ENCODE measurements at regions not wholly inside any gene's neighbourhood (a gene's known extent, or its start where the extent isn't known, plus 50 kb on each side); places are given as distances from the start of the nearest gene placed in this dataset.
"Not testable (repeated sequence)": the region's sequence is repeated elsewhere in the genome, so short reads cannot be mapped to it uniquely, and the experiment has no call there.

GRCh38 chr2:87649871-87650270 is 98.0 kb upstream of the PLGLB2 start:
- not testable (repeated sequence) for TF ChIP-seq POLR2AphosphoS5 (IDR thresholded peaks at IDR 0.05; ENCODE audit: insufficient read depth in 1 of 2, low read depth in 1 of 2); POLR2A (IDR thresholded peaks at IDR 0.05)
- TF ChIP-seq, protein P1, sequence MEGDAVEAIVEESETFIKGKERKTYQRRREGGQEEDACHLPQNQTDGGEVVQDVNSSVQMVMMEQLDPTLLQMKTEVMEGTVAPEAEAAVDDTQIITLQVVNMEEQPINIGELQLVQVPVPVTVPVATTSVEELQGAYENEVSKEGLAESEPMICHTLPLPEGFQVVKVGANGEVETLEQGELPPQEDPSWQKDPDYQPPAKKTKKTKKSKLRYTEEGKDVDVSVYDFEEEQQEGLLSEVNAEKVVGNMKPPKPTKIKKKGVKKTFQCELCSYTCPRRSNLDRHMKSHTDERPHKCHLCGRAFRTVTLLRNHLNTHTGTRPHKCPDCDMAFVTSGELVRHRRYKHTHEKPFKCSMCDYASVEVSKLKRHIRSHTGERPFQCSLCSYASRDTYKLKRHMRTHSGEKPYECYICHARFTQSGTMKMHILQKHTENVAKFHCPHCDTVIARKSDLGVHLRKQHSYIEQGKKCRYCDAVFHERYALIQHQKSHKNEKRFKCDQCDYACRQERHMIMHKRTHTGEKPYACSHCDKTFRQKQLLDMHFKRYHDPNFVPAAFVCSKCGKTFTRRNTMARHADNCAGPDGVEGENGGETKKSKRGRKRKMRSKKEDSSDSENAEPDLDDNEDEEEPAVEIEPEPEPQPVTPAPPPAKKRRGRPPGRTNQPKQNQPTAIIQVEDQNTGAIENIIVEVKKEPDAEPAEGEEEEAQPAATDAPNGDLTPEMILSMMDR (IDR thresholded peaks at IDR 0.05) = not testable (repeated sequence)
